PC-3 (cell line): ENCODE measurements at regions not wholly inside any gene's neighbourhood (a gene's known extent, or its start where the extent isn't known, plus 50 kb on each side); places are given as distances from the start of the nearest gene placed in this dataset.

Experiments
- CTCF ChIP-seq: fragments of 300-600 bp; sonication (generic); conservative IDR thresholded peaks from 2 replicates; pipeline ENCODE4 v1.5.1; 2017; ENCODE audit warnings: antibody characterized with exemption, low read depth, mild to moderate bottlenecking, low read length
- EZH2 ChIP-seq: fragments of 300-600 bp; sonication (generic); IDR thresholded peaks from one replicate; pipeline ENCODE4 v1.6.1; 2017; ENCODE audit warnings: antibody characterized with exemption, mild to moderate bottlenecking, low read length; ENCODE audit not compliant: unreplicated experiment

- TF ChIP-seq CTCF, result no peak
- TF ChIP-seq EZH2, result no peak
These were observed 209.1 kb downstream of the SNX19 start for GRCh38 chr11:130707217-130707616.
